H1 (cell line): ENCODE measurements at regions not wholly inside any gene's neighbourhood (a gene's known extent, or its start where the extent isn't known, plus 50 kb on each side); places are given as distances from the start of the nearest gene placed in this dataset.

Experiments
- CTCF ChIA-PET: fragments of 300-600 bp; sonication (Branson Sonifier 250); formaldehyde crosslinking; loops from one replicate; lab custom pipeline; 2021; ENCODE audit not compliant: partially characterized antibody; lab: Charles Lee
- POLR2A ChIA-PET: fragments of 300-600 bp; sonication (Branson Sonifier 250); formaldehyde crosslinking; loops from one replicate; lab custom pipeline; 2021; ENCODE audit warnings: inconsistent platforms; ENCODE audit not compliant: partially characterized antibody; lab: Charles Lee
- DNase-seq, 2 experiments: peaks; one replicate each; pipeline versions ENCODE4 v3.0.0 to v3.0.0-alpha.2; 2010 to 2022; ENCODE audit warnings: low spot score in 2 of 2, low read depth in 1 of 2, mixed read lengths in 1 of 2
- FAIRE-seq: peaks from 2 replicates; lab custom pipeline; 2011; peaks lifted over from hg19 to GRCh38; lab: Jason Lieb, UNC
- H2AFZ ChIP-seq: 2 replicates; pipeline ENCODE4 v1.8.1; 2012; ENCODE audit warnings: low read length, inconsistent platforms
- H2AK5ac ChIP-seq: 2 replicates; pipeline ENCODE4 v1.6.1; 2013; ENCODE audit warnings: low read depth, low read length
- H2BK120ac ChIP-seq: replicated peaks from 2 replicates; pipeline ENCODE3; 2013; ENCODE audit warnings: low read depth, low read length, inconsistent platforms
- H2BK12ac ChIP-seq: 2 replicates; pipeline ENCODE4 v1.6.1; 2013; ENCODE audit warnings: low read depth, low read length
- H2BK15ac ChIP-seq: 2 replicates; pipeline ENCODE4 v1.6.1; 2013; ENCODE audit warnings: low read length
- H2BK20ac ChIP-seq: 2 replicates; pipeline ENCODE4 v1.6.1; 2013; ENCODE audit warnings: low read length
- H2BK5ac ChIP-seq: 2 replicates; pipeline ENCODE4 v1.6.1; 2013; ENCODE audit warnings: low read depth, low read length
- H3K14ac ChIP-seq: 2 replicates; pipeline ENCODE4 v1.6.1; 2013; ENCODE audit warnings: inconsistent platforms; ENCODE audit not compliant: insufficient read length
- H3K18ac ChIP-seq: 2 replicates; pipeline ENCODE4 v1.6.1; 2013; ENCODE audit warnings: low read length; ENCODE audit errors: extremely low read depth
- H3K23ac ChIP-seq: 2 replicates; pipeline ENCODE4 v1.6.1; 2013; ENCODE audit warnings: inconsistent platforms; ENCODE audit not compliant: insufficient read length
- H3K23me2 ChIP-seq: 2 replicates; pipeline ENCODE4 v1.6.1; 2013; ENCODE audit warnings: low read depth, low read length
- H3K27ac ChIP-seq: 2 replicates; pipeline ENCODE4 v1.6.1; 2011; ENCODE audit warnings: low read depth, low read length, inconsistent platforms
- H3K27me3 ChIP-seq, 4 experiments: replicated peaks in 1 of 4; 1 replicate in 1 of 4; 2 replicates in 3 of 4; pipeline versions ENCODE4 v1.6.1 to v1.8.1; 2011 to 2013; ENCODE audit warnings: low read length in 3 of 4, mild to moderate bottlenecking in 3 of 4, inconsistent platforms in 2 of 4, mixed read lengths in 2 of 4, moderate library complexity in 1 of 4; ENCODE audit not compliant: control insufficient read depth in 3 of 4, insufficient read depth in 3 of 4; ENCODE audit errors: extremely low read depth in 1 of 4
- H3K36me3 ChIP-seq, 4 experiments: 2 replicates each; pipeline versions ENCODE4 v1.6.1 to v1.8.1; 2011 to 2013; ENCODE audit warnings: mild to moderate bottlenecking in 4 of 4, low read length in 3 of 4, moderate library complexity in 2 of 4, control low read depth in 1 of 4, inconsistent platforms in 1 of 4; ENCODE audit not compliant: insufficient read depth in 4 of 4, control insufficient read depth in 2 of 4
- H3K4ac ChIP-seq: replicated peaks from 2 replicates; pipeline ENCODE3; 2013; ENCODE audit warnings: low read length, low read depth, mixed read lengths, inconsistent platforms; ENCODE audit not compliant: insufficient read length
- H3K4me1 ChIP-seq, 4 experiments: replicated peaks in 1 of 4; 1 replicate in 1 of 4; 2 replicates in 3 of 4; pipeline versions ENCODE4 v1.6.1 to v1.8.1; 2011 to 2013; ENCODE audit warnings: low read length in 3 of 4, inconsistent platforms in 2 of 4, mixed read lengths in 1 of 4; ENCODE audit not compliant: insufficient read depth in 4 of 4, control insufficient read depth in 3 of 4
- H3K4me2 ChIP-seq, 2 experiments: 2 replicates each; pipeline versions ENCODE4 v1.6.1 to v1.8.1; 2011 to 2013; ENCODE audit warnings: low read depth in 2 of 2, low read length in 2 of 2, control low read depth in 1 of 2, inconsistent platforms in 1 of 2, mild to moderate bottlenecking in 1 of 2; ENCODE audit not compliant: insufficient read depth in 1 of 2
- H3K4me3 ChIP-seq, 4 experiments: fragments of 200-600, 300-600 bp in 1 of 4; sonication (generic), shearing (Covaris generic), sonication (Bioruptor Twin) in 1 of 4; 2 replicates each; pipeline versions ENCODE4 v1.5.1 to v1.8.1; 2011 to 2016; ENCODE audit warnings: low read length in 4 of 4, low read depth in 3 of 4, control low read depth in 2 of 4, inconsistent platforms in 2 of 4, mild to moderate bottlenecking in 2 of 4, mixed read lengths in 1 of 4, moderate library complexity in 1 of 4; ENCODE audit not compliant: insufficient read depth in 2 of 4; ENCODE audit errors: extremely low read depth in 1 of 4
- H3K56ac ChIP-seq: replicated peaks from 2 replicates; pipeline ENCODE3; 2013; ENCODE audit warnings: low read depth, mild to moderate bottlenecking, mixed read lengths, low read length, inconsistent platforms; ENCODE audit not compliant: insufficient read length
- H3K79me1 ChIP-seq: 2 replicates; pipeline ENCODE4 v1.6.1; 2013; ENCODE audit warnings: low read depth, low read length, control low read depth
- H3K79me2 ChIP-seq, 2 experiments: 2 replicates each; pipeline versions ENCODE4 v1.6.1 to v1.8.1; 2012 to 2013; ENCODE audit warnings: low read length in 2 of 2, mild to moderate bottlenecking in 2 of 2, inconsistent platforms in 1 of 2; ENCODE audit not compliant: insufficient read depth in 2 of 2, control insufficient read depth in 1 of 2
- H3K9ac ChIP-seq, 4 experiments: replicated peaks in 1 of 4; 1 replicate in 1 of 4; 2 replicates in 3 of 4; pipeline versions ENCODE4 v1.6.1 to v1.8.1; 2011 to 2013; ENCODE audit warnings: low read depth in 3 of 4, low read length in 3 of 4, control low read depth in 2 of 4, mild to moderate bottlenecking in 2 of 4, moderate library complexity in 2 of 4, inconsistent platforms in 1 of 4; ENCODE audit errors: extremely low read depth in 1 of 4
- H3K9me3 ChIP-seq, 2 experiments: 2 replicates each; pipeline versions ENCODE4 v1.6.1 to v1.8.1; 2012 to 2013; ENCODE audit warnings: mild to moderate bottlenecking in 2 of 2, moderate library complexity in 2 of 2, control low read depth in 1 of 2, inconsistent platforms in 1 of 2, low read depth in 1 of 2, low read length in 1 of 2, mixed read lengths in 1 of 2; ENCODE audit not compliant: insufficient read depth in 2 of 2
- H4K20me1 ChIP-seq, 2 experiments: replicated peaks in 1 of 2; 2 replicates each; pipeline versions ENCODE3 to v1.8.1; 2011 to 2013; ENCODE audit warnings: inconsistent platforms in 2 of 2, low read length in 2 of 2, mild to moderate bottlenecking in 1 of 2; ENCODE audit not compliant: insufficient read depth in 2 of 2, control insufficient read depth in 1 of 2
- H4K5ac ChIP-seq: 2 replicates; pipeline ENCODE4 v1.6.1; 2013; ENCODE audit warnings: low read length, low read depth, mixed read lengths, inconsistent platforms; ENCODE audit not compliant: insufficient read length
- H4K8ac ChIP-seq: 2 replicates; pipeline ENCODE4 v1.8.0; 2013; ENCODE audit warnings: mild to moderate bottlenecking, moderate library complexity, low read length, inconsistent platforms; ENCODE audit not compliant: insufficient read depth; ENCODE audit errors: extremely low read depth
- H4K91ac ChIP-seq: replicated peaks from 2 replicates; pipeline ENCODE3; 2013; ENCODE audit warnings: low read length, mixed read lengths, inconsistent platforms; ENCODE audit not compliant: insufficient read length
- BRCA1 ChIP-seq: IDR thresholded peaks from 2 replicates; pipeline ENCODE4 v1.6.1; 2012; ENCODE audit warnings: low read depth, low read length, improper control_type of control experiment
- CBX8 ChIP-seq: fragments of 300-800, 300-1000 bp; sonication (generic); IDR thresholded peaks from 2 replicates; pipeline ENCODE4 v1.7.1; 2016; ENCODE audit warnings: low read depth, low read length, borderline replicate concordance
- GTF2F1 ChIP-seq: IDR thresholded peaks from 2 replicates; pipeline ENCODE4 v1.6.1; 2012; ENCODE audit warnings: low read depth, low read length, improper control_type of control experiment, borderline replicate concordance
- JUN ChIP-seq: IDR thresholded peaks from 2 replicates; pipeline ENCODE4 v1.6.1; 2011; ENCODE audit warnings: low read depth, mild to moderate bottlenecking, improper control_type of control experiment, low read length
- NANOG ChIP-seq: IDR thresholded peaks from 2 replicates; pipeline ENCODE4 v1.6.1; 2011; ENCODE audit warnings: low read length, low read depth, mild to moderate bottlenecking, inconsistent platforms; ENCODE audit not compliant: insufficient read depth, poor library complexity, severe bottlenecking
- POU5F1 ChIP-seq: IDR thresholded peaks from 2 replicates; pipeline ENCODE4 v1.6.1; 2011; ENCODE audit warnings: low read depth, mild to moderate bottlenecking, low read length, moderate library complexity
- RNF2 ChIP-seq: fragments of 200-900, 300-1000 bp; sonication (generic); IDR thresholded peaks from 2 replicates; pipeline ENCODE4 v1.7.1; 2016; ENCODE audit warnings: borderline replicate concordance, low read depth, mild to moderate bottlenecking, antibody characterized with exemption, low read length; ENCODE audit not compliant: poor library complexity, severe bottlenecking; ENCODE audit errors: missing control alignments
- SAP30 ChIP-seq: fragments of 300-600 bp; sonication (generic); IDR thresholded peaks from 2 replicates; pipeline ENCODE4 v1.7.1; 2012; ENCODE audit warnings: low read length, moderate library complexity, mild to moderate bottlenecking, inconsistent platforms; ENCODE audit not compliant: insufficient read depth, insufficient replicate concordance
- SIRT6 ChIP-seq: IDR thresholded peaks from one replicate; pipeline ENCODE4 v1.7.1; 2012; ENCODE audit warnings: low read length, inconsistent platforms
- TAF7 ChIP-seq: optimal IDR thresholded peaks from 2 replicates; pipeline ENCODE3; 2011; ENCODE audit warnings: low read depth, mild to moderate bottlenecking, inconsistent platforms, low read length, moderate library complexity, borderline replicate concordance
- YY1 ChIP-seq: IDR thresholded peaks from 2 replicates; pipeline ENCODE4 v1.6.1; 2011; ENCODE audit warnings: low read depth, mild to moderate bottlenecking, low read length
- ZNF274 ChIP-seq: IDR thresholded peaks from 2 replicates; pipeline ENCODE4 v1.7.0; 2012; ENCODE audit warnings: low read length, borderline replicate concordance; ENCODE audit errors: extremely low read depth
- WGBS, 2 experiments: shearing (Covaris generic) in 1 of 2; methylation state at CpG; one replicate each; pipeline versions ENCODE4 v1.1.6 to v1.1.7; 2013 to 2015; ENCODE audit warnings: low lambda C conversion rate in 2 of 2, mixed read lengths in 2 of 2, inconsistent platforms in 1 of 2, low coverage in 1 of 2, missing lambda C conversion rate in 1 of 2; ENCODE audit not compliant: insufficient replicate concordance in 2 of 2, insufficient coverage in 1 of 2, insufficient read length in 1 of 2; ENCODE audit errors: extremely low coverage in 1 of 2, missing lambda C conversion rate in 1 of 2; 5-methylcytosine and 5-hydroxymethylcytosine counted together
- TF ChIP-seq, protein P1 (sequence below): IDR thresholded peaks from 2 replicates; pipeline ENCODE4 v1.6.1; 2011; ENCODE audit warnings: low read length, improper control_type of control experiment

DNA sequence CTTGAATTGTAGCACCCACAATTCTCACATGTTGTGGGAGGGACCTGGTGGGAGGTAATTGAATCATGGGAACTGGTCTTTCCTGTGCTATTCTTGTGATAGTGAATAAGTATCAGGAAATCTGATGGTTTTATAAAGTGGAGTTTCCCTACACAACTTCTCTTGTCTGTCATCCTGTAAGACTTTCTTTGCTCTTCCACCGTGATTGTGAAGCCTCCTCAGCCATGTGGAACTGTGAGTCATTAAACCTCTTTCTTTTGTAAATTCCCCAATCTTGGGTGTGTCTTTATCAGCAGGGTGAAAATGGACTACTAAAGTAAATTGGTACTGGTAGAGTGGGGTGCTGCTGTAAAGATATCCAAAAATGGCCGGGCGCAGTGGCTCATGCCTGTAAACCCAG lies 215.6 kb downstream of the LIG4 start:
- DNase-seq (no peak), FAIRE-seq (no peak)
- Histone ChIP-seq H2BK12ac (no peak overlapping the region), H4K20me1 (no peaks in the 10 kb centered on the region), H3K4ac (no peak overlapping the region), H3K9ac (no peak overlapping the region), H3K79me1 (no peaks in the 10 kb centered on the region), H3K18ac (no peak overlapping the region), H3K36me3 (no peaks in the 10 kb centered on the region), H3K14ac (no peak overlapping the region), H3K79me2 (no peaks in the 10 kb centered on the region), H3K4me2 (no peak overlapping the region), H2AFZ (no peak overlapping the region), H2BK5ac (no peak overlapping the region), H4K8ac (no peak overlapping the region), H2BK15ac (no peak overlapping the region), H2BK20ac (no peak overlapping the region), H3K23ac (no peak overlapping the region), H4K5ac (no peak overlapping the region), H3K56ac (no peak overlapping the region), H2BK120ac (no peak overlapping the region), H3K23me2 (no peaks in the 10 kb centered on the region), H2AK5ac (no peak overlapping the region), H3K27ac (no peak overlapping the region), H4K91ac (no peak overlapping the region), H3K9me3 (no peaks in the 10 kb centered on the region), H3K27me3 (no peaks in the 10 kb centered on the region), H3K4me1 (no peaks in the 10 kb centered on the region), H3K4me3 (no peak overlapping the region)
- 94% methylated on average over 3 of the region's 3 CpGs; no CpG with 5 or more reads in 1 of the 2 experiments for WGBS, 2 experiments
- TF ChIP-seq JUN: no peak
- TF ChIP-seq ZNF274: no peak
- no peak for TF ChIP-seq NANOG
- TF ChIP-seq RNF2: no peak
- no peak for TF ChIP-seq GTF2F1
- no peak for TF ChIP-seq TAF7
- TF ChIP-seq, protein P1, sequence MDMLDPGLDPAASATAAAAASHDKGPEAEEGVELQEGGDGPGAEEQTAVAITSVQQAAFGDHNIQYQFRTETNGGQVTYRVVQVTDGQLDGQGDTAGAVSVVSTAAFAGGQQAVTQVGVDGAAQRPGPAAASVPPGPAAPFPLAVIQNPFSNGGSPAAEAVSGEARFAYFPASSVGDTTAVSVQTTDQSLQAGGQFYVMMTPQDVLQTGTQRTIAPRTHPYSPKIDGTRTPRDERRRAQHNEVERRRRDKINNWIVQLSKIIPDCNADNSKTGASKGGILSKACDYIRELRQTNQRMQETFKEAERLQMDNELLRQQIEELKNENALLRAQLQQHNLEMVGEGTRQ: no peak
- no peak for TF ChIP-seq POU5F1
- no peak for TF ChIP-seq BRCA1
- TF ChIP-seq SIRT6: no peak
- TF ChIP-seq YY1: no peak
- TF ChIP-seq SAP30: no peak
- TF ChIP-seq CBX8: no peak
- ChIA-PET POLR2A (interaction anchor here (0.7 kb wide), 1 partner anchor 428 kb away, joined by 3 read pairs; no protein-coding TSS in a partner anchor), CTCF (no interaction called here)
